H1 (cell line): ENCODE measurements at regions not wholly inside any gene's neighbourhood (a gene's known extent, or its start where the extent isn't known, plus 50 kb on each side); places are given as distances from the start of the nearest gene placed in this dataset.

Source experiments
- EZH2 ChIP-seq: fragments of 200-600 bp; sonication (generic); IDR thresholded peaks from 2 replicates; pipeline ENCODE4 v1.7.1; 2012; ENCODE audit warnings: low read depth, mild to moderate bottlenecking, moderate library complexity, low read length, inconsistent platforms; ENCODE audit not compliant: severe bottlenecking
- HDAC2 ChIP-seq, 2 experiments: fragments of 300-600 bp in 1 of 2; sonication (generic) in 1 of 2; IDR thresholded peaks; 2 replicates each; pipeline ENCODE4 v1.6.1; 2011 to 2012; ENCODE audit warnings: low read depth in 2 of 2, low read length in 2 of 2, mild to moderate bottlenecking in 2 of 2, moderate library complexity in 2 of 2, borderline replicate concordance in 1 of 2, inconsistent platforms in 1 of 2
- POLR2AphosphoS5 ChIP-seq: IDR thresholded peaks from 2 replicates; pipeline ENCODE4 v1.6.1; 2011; ENCODE audit warnings: low read depth, low read length
- TAF1 ChIP-seq: IDR thresholded peaks from 2 replicates; pipeline ENCODE4 v1.6.1; 2011; ENCODE audit warnings: mild to moderate bottlenecking, low read depth, low read length
- TAF7 ChIP-seq: optimal IDR thresholded peaks from 2 replicates; pipeline ENCODE3; 2011; ENCODE audit warnings: low read depth, mild to moderate bottlenecking, inconsistent platforms, low read length, moderate library complexity, borderline replicate concordance
- TF ChIP-seq, protein P1 (sequence below): IDR thresholded peaks from 2 replicates; pipeline ENCODE4 v1.6.1; 2012; ENCODE audit warnings: low read length, inconsistent platforms
- TF ChIP-seq, protein P2 (sequence below): IDR thresholded peaks from 2 replicates; pipeline ENCODE4 v1.6.1; 2012; ENCODE audit warnings: inconsistent platforms

DNA sequence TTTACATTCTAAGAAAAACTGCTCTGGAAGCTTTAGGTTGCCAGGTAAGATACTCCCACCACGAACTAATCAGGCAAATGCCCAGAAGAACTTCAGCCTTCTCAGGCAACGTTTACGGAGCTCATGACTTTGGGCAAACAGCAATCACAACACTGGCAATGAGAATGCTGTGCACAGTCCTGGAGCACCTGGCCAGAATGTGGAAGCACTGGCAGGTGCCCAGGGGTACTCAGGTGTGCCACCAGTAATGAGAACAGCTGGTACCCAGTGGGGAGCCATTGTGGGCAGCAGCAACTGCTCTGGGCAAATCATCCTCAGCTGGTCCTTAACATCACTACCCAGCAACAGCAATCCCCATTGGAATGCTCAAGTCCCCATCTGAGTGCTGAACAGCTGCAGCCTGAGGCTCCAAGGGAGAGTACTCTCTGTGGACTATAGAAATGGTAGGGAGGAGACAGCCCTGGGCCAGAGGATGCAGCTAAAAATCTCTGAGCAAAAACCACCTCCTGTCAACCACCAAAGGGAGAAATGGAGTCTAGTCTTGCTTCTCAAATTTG is 210.0 kb downstream of the FOXO1 start (continued):
- TF ChIP-seq, protein P1, sequence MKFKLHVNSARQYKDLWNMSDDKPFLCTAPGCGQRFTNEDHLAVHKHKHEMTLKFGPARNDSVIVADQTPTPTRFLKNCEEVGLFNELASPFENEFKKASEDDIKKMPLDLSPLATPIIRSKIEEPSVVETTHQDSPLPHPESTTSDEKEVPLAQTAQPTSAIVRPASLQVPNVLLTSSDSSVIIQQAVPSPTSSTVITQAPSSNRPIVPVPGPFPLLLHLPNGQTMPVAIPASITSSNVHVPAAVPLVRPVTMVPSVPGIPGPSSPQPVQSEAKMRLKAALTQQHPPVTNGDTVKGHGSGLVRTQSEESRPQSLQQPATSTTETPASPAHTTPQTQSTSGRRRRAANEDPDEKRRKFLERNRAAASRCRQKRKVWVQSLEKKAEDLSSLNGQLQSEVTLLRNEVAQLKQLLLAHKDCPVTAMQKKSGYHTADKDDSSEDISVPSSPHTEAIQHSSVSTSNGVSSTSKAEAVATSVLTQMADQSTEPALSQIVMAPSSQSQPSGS: no peak
- TF ChIP-seq, protein P2, sequence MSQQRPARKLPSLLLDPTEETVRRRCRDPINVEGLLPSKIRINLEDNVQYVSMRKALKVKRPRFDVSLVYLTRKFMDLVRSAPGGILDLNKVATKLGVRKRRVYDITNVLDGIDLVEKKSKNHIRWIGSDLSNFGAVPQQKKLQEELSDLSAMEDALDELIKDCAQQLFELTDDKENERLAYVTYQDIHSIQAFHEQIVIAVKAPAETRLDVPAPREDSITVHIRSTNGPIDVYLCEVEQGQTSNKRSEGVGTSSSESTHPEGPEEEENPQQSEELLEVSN: no peak
- TF ChIP-seq HDAC2 (IDR thresholded peaks at IDR 0.05; ENCODE audit: borderline replicate concordance in 1 of 2, low read depth in 2 of 2, low read length in 2 of 2): no peak
- TF ChIP-seq TAF1: no peak
- TF ChIP-seq EZH2: no peak
- TF ChIP-seq TAF7: no peak
- no peak for TF ChIP-seq POLR2AphosphoS5
